ENCODE measurements at regions not wholly inside any gene's neighbourhood (a gene's known extent, or its start where the extent isn't known, plus 50 kb on each side); places are given as distances from the start of the nearest gene placed in this dataset.

DNA sequence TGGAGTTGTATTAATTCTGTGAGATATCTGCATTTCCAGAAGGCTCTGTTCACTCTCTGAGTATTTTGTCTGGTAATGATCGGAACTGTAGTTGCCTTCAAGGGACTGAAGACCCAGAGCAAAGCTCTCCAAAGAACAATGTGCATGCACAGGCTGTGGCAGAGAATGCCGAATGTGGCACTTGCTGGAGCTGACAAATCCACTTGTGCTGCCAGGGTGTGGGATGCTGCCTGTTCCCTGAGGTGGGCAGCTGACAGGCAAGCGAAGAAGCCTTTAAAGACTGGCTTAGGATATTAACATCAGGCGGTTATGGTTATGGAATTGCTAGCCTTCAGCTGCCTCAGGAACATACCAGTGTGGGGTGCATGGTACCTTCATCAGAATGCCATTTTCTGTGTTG, 419.9 kb upstream of the ATP2B1 start:
- in situ Hi-C loops (cut with HindIII; ENCODE audit: low pct_unique_long_range_greater_than_20kb, low sequenced_read_pairs) = no loop called here
- no peak for DNase-seq (ENCODE audit: low read depth, low spot score)

DNA sequence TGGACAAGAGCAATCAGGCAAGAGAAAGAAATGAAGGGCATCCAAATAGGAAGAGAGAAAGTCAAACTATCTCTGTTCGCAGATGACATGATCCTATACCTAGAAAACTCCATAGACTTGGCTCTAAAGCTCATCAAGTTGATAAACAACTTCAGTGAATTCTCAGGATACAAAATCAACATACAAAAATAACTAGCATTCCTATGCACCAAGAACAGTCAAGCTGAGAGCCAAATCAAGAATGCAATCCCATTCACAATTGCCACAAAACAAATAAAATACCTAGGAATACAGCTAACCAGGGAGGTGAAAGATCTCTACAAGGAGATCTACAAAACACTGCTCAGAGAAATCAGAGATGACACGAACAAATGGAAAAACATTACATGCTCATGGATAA, 417.5 kb upstream of the ATP2B1 start:
- DNase-seq (ENCODE audit: low read depth, low spot score) = no peak
- in situ Hi-C loops (cut with HindIII; ENCODE audit: low pct_unique_long_range_greater_than_20kb, low sequenced_read_pairs) = no loop called here

DNA sequence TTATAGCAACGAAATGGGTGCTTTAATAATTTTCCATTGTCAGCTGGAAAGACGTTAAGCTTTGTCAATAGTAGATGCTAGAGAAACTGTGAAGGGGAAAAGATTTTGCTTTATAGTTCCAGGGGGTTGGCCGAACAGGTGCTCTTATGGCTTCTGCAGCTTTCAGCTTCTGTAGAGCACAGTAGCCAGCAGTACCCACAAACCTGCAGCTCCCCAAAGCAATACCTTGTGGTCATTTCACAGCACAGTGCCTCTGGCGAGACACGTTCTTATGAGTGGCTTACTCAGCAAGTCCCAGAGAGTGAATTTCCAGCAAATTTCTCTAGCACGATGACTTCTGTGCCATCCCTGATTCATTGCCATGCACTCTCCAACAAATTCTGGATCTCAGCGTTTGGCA, 416.3 kb upstream of the ATP2B1 start:
- in situ Hi-C loops (cut with HindIII; ENCODE audit: low pct_unique_long_range_greater_than_20kb, low sequenced_read_pairs) = no loop called here
- no peak for DNase-seq (ENCODE audit: low read depth, low spot score)

DNA sequence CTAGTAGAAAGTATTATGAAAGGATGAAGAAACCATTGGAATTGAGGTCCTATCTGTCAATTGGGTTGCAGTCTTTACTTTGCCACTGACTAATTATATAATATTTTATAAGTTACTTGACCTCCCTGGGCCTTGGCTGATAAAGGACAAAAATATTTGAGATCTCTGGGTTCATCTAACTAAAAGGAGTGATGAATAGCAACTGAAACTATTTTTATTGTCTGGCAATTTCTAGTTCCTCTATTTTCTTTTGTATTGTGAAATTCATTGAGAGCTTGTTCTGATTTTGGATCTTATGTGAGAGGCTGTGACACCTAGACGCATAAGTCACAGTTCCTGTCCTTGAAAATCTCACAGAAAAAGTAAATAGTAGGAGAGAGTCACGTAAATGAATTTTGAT, 415.7 kb upstream of the ATP2B1 start:
- no peak for DNase-seq (ENCODE audit: low read depth, low spot score)
- in situ Hi-C loops (cut with HindIII; ENCODE audit: low pct_unique_long_range_greater_than_20kb, low sequenced_read_pairs) = no loop called here

DNA sequence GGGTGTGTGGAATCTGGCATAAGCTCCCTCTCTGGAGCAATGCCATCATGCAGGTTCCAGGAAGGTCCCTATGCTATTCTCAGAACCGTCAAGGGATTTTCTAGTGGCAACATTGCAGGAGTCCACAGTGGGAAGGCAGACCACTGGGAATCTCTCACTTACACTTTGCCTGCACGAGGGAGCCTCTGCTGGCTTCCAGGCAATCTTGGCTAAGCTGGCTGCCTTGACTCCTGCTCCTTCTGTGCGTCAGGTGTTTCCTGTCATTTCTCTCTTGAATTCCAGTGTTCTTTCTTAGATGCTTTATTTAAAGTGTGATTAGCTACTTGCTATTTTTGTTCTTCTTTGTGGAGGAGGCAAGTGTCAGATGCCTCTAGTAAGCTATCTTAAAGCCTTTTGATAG, 414.0 kb upstream of the ATP2B1 start:
- DNase-seq (ENCODE audit: low read depth, low spot score) = no peak
- in situ Hi-C loops (cut with HindIII; ENCODE audit: low pct_unique_long_range_greater_than_20kb, low sequenced_read_pairs) = no loop called here

DNA sequence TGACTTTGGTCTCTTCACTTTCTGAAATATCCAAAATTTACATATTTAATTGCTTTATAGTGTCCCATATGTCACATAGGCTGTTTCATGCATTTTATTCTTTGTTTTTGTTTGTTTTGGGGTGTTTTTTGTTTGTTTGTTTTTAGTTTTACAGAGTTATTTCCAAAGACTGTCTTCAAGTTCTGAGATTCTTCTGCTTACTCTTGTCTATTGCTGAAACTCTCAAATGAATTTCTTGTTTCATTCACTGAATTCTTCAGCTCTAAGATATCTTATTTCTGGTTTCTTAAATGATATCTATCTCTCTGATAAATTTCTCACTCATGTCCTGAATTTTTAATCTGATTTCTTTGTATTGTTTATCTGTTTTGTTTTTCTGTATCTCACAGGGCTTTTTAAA, 412.0 kb upstream of the ATP2B1 start:
- in situ Hi-C loops (cut with HindIII; ENCODE audit: low pct_unique_long_range_greater_than_20kb, low sequenced_read_pairs) = no loop called here
- no peak for DNase-seq (ENCODE audit: low read depth, low spot score)

DNA sequence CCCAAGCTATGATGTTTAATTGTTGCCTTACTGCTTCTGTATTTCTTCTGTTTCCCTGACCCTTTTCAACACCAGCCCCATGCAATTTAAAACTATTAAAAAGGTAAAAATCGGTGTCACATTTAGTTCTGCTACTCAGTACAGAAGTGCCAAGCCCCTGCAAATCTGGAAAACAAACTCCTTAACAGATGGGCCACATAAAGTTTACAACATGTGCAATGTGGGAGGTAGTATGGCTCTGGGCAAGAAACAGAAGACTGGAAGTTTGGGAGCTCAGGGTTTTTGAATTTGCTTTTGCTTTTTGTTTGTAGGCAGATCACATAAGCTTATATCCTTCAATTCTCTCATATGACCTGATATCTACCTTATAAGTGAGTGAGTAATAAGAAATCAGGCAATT, 404.0 kb upstream of the ATP2B1 start:
- no peak for DNase-seq (ENCODE audit: low read depth, low spot score)
- in situ Hi-C loops (cut with HindIII; ENCODE audit: low pct_unique_long_range_greater_than_20kb, low sequenced_read_pairs) = no loop called here

DNA sequence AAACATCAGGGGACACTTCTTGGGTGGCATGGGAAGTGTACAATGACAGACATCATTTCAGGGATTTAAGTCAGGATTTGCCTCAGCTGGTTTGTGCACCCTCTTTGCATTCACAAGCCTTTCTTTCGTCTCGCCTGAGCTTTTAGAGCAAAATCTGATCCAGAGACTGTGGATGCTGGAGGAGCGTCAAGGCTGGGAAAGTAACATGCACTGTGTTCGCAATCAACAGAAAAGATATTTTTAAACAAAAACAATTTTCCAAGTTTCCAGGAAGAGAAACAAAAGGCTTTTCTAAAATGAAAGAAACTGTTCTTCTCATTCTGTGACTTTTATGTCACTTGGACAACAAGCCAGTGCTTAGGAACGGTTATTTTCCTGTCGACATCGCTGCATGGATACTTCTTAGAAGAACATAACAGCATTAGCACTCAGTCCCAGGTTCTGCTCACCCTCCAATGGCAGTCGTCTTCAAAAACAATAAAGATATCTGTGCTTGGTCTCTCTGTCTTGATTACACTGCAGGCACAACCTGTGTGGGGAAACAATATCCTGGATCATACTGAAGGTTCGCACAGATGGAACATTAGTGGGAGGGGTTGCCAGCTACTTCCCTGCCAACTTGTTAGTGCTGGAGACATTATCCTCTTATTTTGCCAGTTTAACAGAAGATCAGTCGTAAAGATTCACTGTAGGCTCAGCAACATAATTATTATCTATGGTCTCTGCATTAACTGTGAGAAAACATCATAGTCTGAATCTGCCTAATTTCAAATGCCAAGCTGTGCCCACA, 403.3 kb upstream of the ATP2B1 start:
- no peak for DNase-seq (ENCODE audit: low read depth, low spot score)
- in situ Hi-C loops (cut with HindIII; ENCODE audit: low pct_unique_long_range_greater_than_20kb, low sequenced_read_pairs) = no loop called here

DNA sequence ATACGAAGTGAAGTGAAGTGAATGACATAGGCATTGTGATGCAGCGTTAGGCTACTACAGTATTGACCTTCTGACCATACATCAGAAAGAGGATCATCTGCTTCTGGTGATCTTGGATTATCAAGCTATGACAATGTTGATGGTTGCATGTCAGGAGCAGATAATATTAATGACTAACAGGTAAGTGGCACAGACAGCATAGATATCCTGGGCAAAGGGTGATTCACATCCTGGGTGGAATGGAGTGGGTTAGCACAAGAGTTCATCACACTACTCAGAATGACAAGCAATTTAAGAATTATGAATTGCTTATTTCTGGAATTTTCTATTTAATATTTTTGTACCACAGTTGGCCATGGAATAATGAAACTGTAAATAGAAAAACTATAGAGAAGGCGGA, 397.9 kb upstream of the ATP2B1 start:
- in situ Hi-C loops (cut with HindIII; ENCODE audit: low pct_unique_long_range_greater_than_20kb, low sequenced_read_pairs) = no loop called here
- no peak for DNase-seq (ENCODE audit: low read depth, low spot score)

DNA sequence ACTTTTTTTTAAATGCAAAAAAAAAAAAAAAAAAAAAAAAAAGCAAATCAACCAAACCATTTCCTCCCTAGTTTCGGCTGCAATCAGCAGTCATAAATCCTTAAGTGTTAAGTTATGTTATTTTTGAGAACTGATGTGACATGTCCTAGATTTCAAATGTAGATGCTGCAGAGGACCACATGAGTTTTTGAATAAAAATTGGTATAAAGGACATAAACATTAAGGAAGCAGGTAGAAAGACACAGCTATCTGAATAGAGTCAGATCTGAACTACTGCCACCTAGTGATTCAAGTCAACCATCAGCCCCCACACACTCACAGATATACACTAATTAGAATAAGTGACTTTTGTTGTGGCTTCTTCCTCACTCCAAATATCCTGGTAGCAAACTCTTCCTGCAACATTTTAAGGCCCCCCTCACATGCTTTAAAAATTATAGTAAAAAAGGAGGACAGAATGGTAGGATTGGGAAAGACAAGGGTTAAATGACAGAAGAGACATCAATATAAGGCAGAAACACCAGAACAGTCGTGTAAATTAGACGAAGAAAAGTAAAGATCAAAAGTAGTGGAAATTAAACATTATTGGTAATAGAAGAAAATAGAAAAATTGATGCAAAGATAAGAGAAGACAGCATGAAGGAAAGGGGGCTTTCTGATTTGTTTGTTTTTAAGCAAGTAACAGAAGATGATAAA, 394.5 kb upstream of the ATP2B1 start:
- in situ Hi-C loops (cut with HindIII; ENCODE audit: low pct_unique_long_range_greater_than_20kb, low sequenced_read_pairs) = no loop called here
- DNase-seq (ENCODE audit: low read depth, low spot score) = peak; percentile 64

DNA sequence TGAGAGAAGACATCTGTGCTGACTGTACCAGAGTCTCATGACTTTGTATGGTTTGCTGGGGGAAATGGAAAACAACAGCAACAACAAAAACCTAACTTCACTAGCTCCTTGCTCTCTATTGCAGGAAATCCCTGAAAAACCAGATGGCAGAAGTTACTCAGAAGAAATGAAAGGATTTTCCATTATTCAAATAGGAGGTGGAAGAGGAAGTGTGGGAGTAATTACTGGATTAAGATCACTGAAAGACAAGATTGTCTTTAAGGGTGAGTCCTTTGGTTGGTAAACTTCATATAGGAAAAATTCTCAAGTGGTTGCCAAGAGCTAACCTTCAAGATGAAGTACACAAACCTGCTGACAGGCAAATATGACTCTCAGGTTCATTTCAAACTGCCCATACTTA, 391.9 kb upstream of the ATP2B1 start:
- no peak for DNase-seq (ENCODE audit: low read depth, low spot score)
- in situ Hi-C loops (cut with HindIII; ENCODE audit: low pct_unique_long_range_greater_than_20kb, low sequenced_read_pairs) = no loop called here

DNA sequence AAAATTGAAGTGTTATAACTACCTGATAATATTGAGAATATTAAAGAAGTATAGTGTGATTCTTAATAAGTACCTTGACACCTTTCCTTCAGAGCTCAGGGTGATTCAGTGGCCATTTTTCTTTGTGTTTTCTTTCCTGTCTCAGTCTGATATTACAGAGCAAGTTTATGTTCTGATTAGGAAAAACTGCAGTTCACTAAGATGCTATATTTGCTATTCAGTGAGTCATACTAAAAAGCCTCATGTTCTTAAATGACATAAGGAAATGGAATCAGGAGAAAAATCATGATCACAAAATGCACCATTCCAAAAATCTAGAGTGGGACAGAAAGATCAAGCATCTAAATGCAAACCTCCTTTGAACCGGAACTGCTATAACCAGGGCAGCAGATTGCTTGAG, 390.6 kb upstream of the ATP2B1 start:
- in situ Hi-C loops (cut with HindIII; ENCODE audit: low pct_unique_long_range_greater_than_20kb, low sequenced_read_pairs) = no loop called here
- DNase-seq (ENCODE audit: low read depth, low spot score) = no peak

DNA sequence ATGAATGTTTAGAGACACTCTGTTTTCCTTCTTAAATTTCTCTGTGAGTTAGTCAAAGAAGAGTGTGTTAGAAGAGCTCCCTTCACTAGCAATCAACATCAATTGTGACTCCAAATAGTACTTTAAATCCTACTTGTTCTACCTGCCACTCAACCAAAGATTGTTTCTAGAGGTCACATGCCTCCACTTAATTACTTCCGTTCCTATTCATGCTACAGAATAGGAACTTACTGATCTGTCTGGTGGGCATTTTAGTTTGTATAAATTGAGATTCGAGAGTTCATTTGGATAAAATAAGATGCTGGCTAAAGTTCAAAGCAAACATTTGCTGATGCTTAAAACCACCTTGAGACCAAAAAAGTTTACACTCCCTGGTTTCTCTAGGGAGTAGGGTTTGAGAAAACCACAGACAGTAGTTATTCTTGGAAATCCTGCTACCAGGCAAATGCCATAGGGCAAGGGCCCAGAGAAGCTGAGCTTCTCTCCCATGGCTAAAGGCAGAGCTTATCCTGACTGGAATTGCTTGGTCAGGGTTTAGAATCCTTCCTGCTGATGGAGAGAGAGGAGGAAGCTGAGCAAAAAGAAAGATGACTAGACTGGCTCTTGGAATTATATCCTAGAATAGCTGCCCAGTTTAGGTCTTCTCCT, 389.6 kb upstream of the ATP2B1 start:
- DNase-seq (ENCODE audit: low read depth, low spot score) = no peak
- in situ Hi-C loops (cut with HindIII; ENCODE audit: low pct_unique_long_range_greater_than_20kb, low sequenced_read_pairs) = no loop called here

DNA sequence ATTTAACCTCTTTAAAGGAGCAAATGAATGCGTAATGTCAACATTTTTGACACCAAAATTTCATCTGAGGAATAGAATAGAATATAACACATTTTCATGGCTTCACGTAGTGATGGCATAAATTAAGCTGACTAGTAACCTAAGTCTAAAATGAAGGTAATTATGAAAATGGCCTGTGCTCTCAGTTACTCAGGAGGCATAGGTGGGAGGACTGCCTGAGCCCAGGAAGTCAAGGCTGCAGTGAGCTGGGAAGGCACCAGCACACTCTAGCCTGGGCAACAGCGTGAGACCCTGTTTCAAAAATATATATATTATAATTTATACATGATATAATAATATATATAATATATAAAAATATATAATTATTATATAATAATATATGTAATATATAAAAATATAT, 383.2 kb upstream of the ATP2B1 start:
- DNase-seq (ENCODE audit: low read depth, low spot score) = no peak
- in situ Hi-C loops (cut with HindIII; ENCODE audit: low pct_unique_long_range_greater_than_20kb, low sequenced_read_pairs) = no loop called here

DNA sequence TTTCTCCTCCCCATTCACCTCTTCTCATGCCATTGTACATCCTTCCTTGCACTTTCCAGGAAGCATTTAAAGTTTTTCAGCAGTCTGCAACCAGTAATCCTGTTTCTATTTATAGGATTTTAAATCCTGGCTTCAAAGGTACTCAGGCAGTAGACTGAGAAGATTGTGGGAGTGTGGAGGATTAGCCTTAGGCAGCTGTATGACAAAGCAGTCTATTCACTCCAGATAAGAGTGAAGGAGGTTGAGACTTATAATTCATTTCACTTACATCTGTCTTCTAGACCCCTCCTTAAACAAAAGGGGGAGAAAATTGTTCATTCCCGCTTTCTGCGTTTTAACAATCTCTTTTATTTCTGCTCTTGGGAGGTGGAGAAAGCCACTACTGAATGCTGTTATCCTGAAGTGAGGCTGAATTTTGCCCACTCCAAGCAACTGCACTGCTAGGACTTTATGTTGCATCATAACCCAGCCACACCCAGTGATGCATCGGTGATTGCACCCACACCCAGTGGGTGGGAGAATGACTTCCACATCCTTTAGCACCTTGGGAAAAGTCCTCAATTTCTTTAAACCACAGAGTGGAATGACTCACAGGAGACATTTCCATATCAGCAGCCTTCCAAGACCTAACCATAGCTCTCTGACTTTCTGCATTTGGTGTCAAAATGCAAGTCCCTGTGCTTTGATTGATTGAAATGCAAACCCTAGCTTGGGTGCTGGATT, 382.5 kb upstream of the ATP2B1 start:
- in situ Hi-C loops (cut with HindIII; ENCODE audit: low pct_unique_long_range_greater_than_20kb, low sequenced_read_pairs) = no loop called here
- peak; percentile 77 for DNase-seq (ENCODE audit: low read depth, low spot score)

DNA sequence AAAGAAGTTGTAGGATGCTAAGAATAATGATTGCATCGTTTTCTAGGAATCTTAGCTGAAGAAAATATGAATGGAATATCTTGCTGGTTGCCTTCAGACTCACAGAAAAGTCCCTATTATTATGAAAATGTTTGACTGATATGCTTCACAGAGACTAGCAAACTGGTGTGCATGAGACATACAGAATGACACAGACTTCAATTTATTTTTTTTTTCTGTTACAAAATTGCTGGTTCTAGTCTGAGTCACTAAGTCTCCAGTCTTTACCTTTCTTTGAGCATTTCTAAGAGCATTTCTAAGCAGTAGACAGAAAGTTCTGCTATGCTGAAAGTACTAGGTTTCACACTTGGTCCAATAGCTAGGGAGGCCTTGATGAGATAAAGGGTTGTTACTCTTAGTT, 377.6 kb upstream of the ATP2B1 start:
- in situ Hi-C loops (cut with HindIII; ENCODE audit: low pct_unique_long_range_greater_than_20kb, low sequenced_read_pairs) = no loop called here
- DNase-seq (ENCODE audit: low read depth, low spot score) = no peak

DNA sequence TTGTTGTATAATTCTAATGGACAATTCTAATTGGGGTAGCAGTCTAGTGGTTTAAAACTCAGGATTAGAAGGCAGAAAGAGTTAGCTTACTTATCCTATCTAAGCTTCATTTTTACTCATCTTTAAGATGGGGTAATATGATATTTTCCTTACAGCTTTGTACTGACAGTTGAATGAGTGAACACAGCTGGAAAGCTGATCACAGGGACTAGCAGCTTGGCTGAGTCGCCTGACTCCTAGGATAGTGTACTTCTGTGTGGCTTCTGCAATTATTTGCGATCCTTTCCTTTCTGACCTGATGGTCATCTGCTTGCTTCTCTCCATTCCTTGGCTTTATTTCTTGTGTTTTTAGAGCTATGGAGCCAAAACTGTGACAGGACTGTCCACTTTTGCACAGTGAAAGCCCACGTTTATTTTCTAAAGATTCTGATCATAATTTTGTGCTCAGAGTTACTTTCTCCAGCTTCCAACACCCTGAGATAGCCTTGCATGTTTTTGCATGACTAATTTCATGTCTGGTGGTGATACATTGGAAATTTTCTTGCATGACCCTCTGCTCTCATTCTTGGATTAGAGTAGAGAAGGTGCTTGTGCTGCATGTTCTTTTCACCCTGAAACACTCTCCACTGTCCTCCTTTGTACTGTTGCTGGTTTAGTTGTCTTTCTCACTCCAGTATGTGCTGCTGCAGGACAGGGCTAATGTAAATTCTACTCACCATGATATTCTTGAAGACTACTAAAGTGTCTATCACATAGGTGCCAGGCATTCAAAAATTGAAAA, 377.0 kb upstream of the ATP2B1 start:
- DNase-seq (ENCODE audit: low read depth, low spot score) = no peak
- in situ Hi-C loops (cut with HindIII; ENCODE audit: low pct_unique_long_range_greater_than_20kb, low sequenced_read_pairs) = no loop called here

DNA sequence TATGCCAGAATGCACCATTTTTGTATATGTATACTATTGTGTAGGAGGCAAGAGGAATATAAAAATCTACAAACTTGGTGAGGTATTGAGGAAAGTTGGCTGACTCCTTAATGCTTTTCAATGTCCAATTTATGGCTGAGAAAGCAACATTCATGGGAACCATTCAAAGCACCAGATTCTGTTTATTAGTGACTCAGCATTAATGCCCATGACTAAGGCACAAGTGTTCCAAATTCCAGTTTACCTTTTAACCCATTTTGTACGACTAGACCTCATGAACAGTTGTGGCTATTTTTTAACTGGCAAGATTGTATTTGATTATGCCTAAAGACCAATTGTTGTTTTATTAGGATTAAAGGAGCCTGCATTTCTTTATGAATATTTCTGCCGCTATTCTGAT, 375.4 kb upstream of the ATP2B1 start:
- DNase-seq (ENCODE audit: low read depth, low spot score) = no peak
- in situ Hi-C loops (cut with HindIII; ENCODE audit: low pct_unique_long_range_greater_than_20kb, low sequenced_read_pairs) = no loop called here
